AG09319 (cell line): ENCODE measurements at regions not wholly inside any gene's neighbourhood (a gene's known extent, or its start where the extent isn't known, plus 50 kb on each side); places are given as distances from the start of the nearest gene placed in this dataset.

Experiments
- DNase-seq: peaks from one replicate; pipeline ENCODE4 v3.0.0-alpha.2; 2010; ENCODE audit warnings: low read depth; ENCODE audit errors: extremely low read depth
- TF ChIP-seq, protein P1 (sequence below): IDR thresholded peaks from 2 replicates; pipeline ENCODE4 v1.5.1; 2011; ENCODE audit warnings: low read depth, mild to moderate bottlenecking, inconsistent platforms, low read length, moderate library complexity

GRCh38 chr15:69523010-69524001 lies 70.7 kb downstream of the RPLP1 start:
- TF ChIP-seq, protein P1, sequence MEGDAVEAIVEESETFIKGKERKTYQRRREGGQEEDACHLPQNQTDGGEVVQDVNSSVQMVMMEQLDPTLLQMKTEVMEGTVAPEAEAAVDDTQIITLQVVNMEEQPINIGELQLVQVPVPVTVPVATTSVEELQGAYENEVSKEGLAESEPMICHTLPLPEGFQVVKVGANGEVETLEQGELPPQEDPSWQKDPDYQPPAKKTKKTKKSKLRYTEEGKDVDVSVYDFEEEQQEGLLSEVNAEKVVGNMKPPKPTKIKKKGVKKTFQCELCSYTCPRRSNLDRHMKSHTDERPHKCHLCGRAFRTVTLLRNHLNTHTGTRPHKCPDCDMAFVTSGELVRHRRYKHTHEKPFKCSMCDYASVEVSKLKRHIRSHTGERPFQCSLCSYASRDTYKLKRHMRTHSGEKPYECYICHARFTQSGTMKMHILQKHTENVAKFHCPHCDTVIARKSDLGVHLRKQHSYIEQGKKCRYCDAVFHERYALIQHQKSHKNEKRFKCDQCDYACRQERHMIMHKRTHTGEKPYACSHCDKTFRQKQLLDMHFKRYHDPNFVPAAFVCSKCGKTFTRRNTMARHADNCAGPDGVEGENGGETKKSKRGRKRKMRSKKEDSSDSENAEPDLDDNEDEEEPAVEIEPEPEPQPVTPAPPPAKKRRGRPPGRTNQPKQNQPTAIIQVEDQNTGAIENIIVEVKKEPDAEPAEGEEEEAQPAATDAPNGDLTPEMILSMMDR, result peak; percentile 84
- DNase-seq, result peak; percentile 55

DNA sequence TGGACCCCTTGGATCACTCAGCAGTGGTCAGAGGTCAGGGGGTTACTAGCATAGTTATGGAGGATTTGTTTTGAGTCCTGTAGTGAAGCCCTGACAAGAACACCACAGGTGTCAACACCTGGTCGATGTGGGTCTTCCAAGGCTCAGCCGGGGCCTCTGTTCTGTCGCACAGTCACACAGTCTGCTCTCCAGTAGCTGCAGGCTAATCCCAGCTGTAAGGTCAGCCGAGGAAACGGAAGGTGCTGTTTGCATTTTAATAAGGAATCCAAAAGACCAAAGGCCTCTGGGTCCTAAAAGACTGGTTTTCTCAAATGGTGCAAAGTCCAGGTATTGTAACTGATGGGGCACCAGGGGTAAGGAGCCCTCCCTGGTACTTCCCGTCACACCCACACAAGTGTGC lies 71.7 kb downstream of the RPLP1 start:
- TF ChIP-seq, protein P1, result no peak
- DNase-seq, result no peak

DNA sequence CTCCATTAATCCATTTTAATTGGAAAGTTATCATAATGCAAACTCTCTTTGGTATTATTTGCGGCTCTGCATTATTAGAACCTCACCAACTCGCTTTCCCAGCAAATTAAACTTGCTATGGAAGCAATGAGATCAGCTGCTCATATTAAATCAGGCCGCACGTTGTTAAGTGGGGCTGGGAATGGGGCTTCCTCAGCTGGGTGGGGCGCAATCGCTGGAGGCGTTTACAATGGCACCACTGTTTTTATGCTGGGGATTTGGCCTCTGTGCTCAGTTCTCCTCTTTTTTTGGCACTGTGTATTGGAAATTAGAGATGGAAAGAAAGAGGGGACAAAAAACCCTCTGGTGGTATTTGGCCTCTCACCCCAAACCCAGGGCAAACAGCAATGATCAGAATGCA lies 72.2 kb downstream of the RPLP1 start:
- TF ChIP-seq, protein P1, result no peak
- no peak for DNase-seq

GRCh38 chr15:69525543-69525942 lies 72.9 kb downstream of the RPLP1 start:
- TF ChIP-seq, protein P1, result no peak
- no peak for DNase-seq

GRCh38 chr15:69526081-69527061 lies 73.8 kb downstream of the RPLP1 start:
- TF ChIP-seq, protein P1, result no peak
- no peak for DNase-seq

- DNase-seq, result no peak
- TF ChIP-seq, protein P1, result no peak
Observed at GRCh38 chr15:69529141-69529540, 76.5 kb downstream of the RPLP1 start.
